BE2C (cell line): ENCODE measurements at regions not wholly inside any gene's neighbourhood (a gene's known extent, or its start where the extent isn't known, plus 50 kb on each side); places are given as distances from the start of the nearest gene placed in this dataset.

Experiments
- DNase-seq: peaks from one replicate; pipeline ENCODE4 v3.0.0-alpha.2; 2020
- H3K27me3 ChIP-seq: fragments of 250-450 bp; sonication (Bioruptor Pico); 2 replicates; pipeline ENCODE4 v1.5.1; 2020; ENCODE audit warnings: mild to moderate bottlenecking
- H3K36me3 ChIP-seq: fragments of 250-450 bp; sonication (Bioruptor Pico); 2 replicates; pipeline ENCODE4 v1.5.1; 2020; ENCODE audit warnings: mild to moderate bottlenecking
- H3K4me1 ChIP-seq: fragments of 250-450 bp; sonication (Bioruptor Pico); 2 replicates; pipeline ENCODE4 v1.5.1; 2020
- H3K4me3 ChIP-seq: 2 replicates; pipeline ENCODE4 v1.5.1; 2011; ENCODE audit warnings: low read depth, low read length
- H3K9me3 ChIP-seq: fragments of 250-450 bp; sonication (Bioruptor Pico); 2 replicates; pipeline ENCODE4 v1.5.1; 2020
- CTCF ChIP-seq: IDR thresholded peaks from 2 replicates; pipeline ENCODE4 v1.5.1; 2012; ENCODE audit warnings: mild to moderate bottlenecking, low read depth, low read length

GRCh38 chrX:113975441-113975840 lies 608.4 kb upstream of the HTR2C start:
- Histone ChIP-seq H3K36me3 (no peaks in the 10 kb centered on the region), H3K4me3 (no peak overlapping the region), H3K4me1 (no peaks in the 10 kb centered on the region), H3K27me3 (no peaks in the 10 kb centered on the region), H3K9me3 (no peaks in the 10 kb centered on the region)
- no peak for DNase-seq
- TF ChIP-seq CTCF = no peak

GRCh38 chrX:113974881-113975280 lies 609.0 kb upstream of the HTR2C start:
- Histone ChIP-seq H3K4me3 (no peak overlapping the region), H3K9me3 (no peaks in the 10 kb centered on the region), H3K27me3 (no peaks in the 10 kb centered on the region), H3K36me3 (no peaks in the 10 kb centered on the region), H3K4me1 (no peaks in the 10 kb centered on the region)
- no peak for DNase-seq
- no peak for TF ChIP-seq CTCF

- H3K27me3 ChIP-seq = no peaks in the 10 kb centered on the region
Measured at GRCh38 chrX:113973706-113974105, 610.2 kb upstream of the HTR2C start.

GRCh38 chrX:113966791-113967190 lies 617.1 kb upstream of the HTR2C start:
- H3K4me3 ChIP-seq = no peak overlapping the region
- no peaks in the 10 kb centered on the region for H3K27me3 ChIP-seq
- no peaks in the 10 kb centered on the region for H3K36me3 ChIP-seq
- no peak for DNase-seq
- TF ChIP-seq CTCF = no peak
- H3K9me3 ChIP-seq = no peaks in the 10 kb centered on the region
- H3K4me1 ChIP-seq = no peaks in the 10 kb centered on the region

More at GRCh38 chrX:113973706-113974105, 610.2 kb upstream of the HTR2C start:
- Histone ChIP-seq H3K9me3 (no peaks in the 10 kb centered on the region), H3K4me1 (no peaks in the 10 kb centered on the region), H3K36me3 (no peaks in the 10 kb centered on the region), H3K4me3 (no peak overlapping the region)
- TF ChIP-seq CTCF = no peak
- DNase-seq = no peak

GRCh38 chrX:113962343-113962742 lies 621.5 kb upstream of the HTR2C start:
- TF ChIP-seq CTCF = no peak

GRCh38 chrX:113959912-113960626 lies 623.8 kb upstream of the HTR2C start:
- DNase-seq = no peak
- Histone ChIP-seq H3K4me3 (no peak overlapping the region), H3K4me1 (no peaks in the 10 kb centered on the region), H3K27me3 (no peaks in the 10 kb centered on the region), H3K9me3 (no peaks in the 10 kb centered on the region), H3K36me3 (no peaks in the 10 kb centered on the region)
- no peak for TF ChIP-seq CTCF

More at GRCh38 chrX:113962343-113962742, 621.5 kb upstream of the HTR2C start:
- H3K36me3 ChIP-seq = no peaks in the 10 kb centered on the region
- no peak for DNase-seq
- no peaks in the 10 kb centered on the region for H3K4me1 ChIP-seq
- H3K9me3 ChIP-seq = no peaks in the 10 kb centered on the region
- H3K4me3 ChIP-seq = no peak overlapping the region
- no peaks in the 10 kb centered on the region for H3K27me3 ChIP-seq
